Right lobe of liver (tissue), 6 donors: ENCODE measurements at regions not wholly inside any gene's neighbourhood (a gene's known extent, or its start where the extent isn't known, plus 50 kb on each side); places are given as distances from the start of the nearest gene placed in this dataset.
"Not testable (repeated sequence)": the region's sequence is repeated elsewhere in the genome, so short reads cannot be mapped to it uniquely, and the experiment has no call there.

Experiments used
- ATAC-seq, 4 donors: fragments of 200-7000 bp; cut with Tn5 transposase; one replicate each; pipeline ENCODE4 v1.9.1; 2020; ENCODE audit warnings: mild to moderate bottlenecking in 4 of 4, moderate library complexity in 4 of 4
- DNase-seq, 3 donors: peaks; one replicate each; pipeline ENCODE4 v3.0.0-alpha.2; 2020
- H3K27ac ChIP-seq, 3 donors: fragments of 200-600 bp; one replicate each; pipeline ENCODE4 v1.8.0; 2022
- H3K27me3 ChIP-seq, 2 donors: fragments of 200-600 bp; one replicate each; pipeline ENCODE4 v1.8.0; 2022
- H3K36me3 ChIP-seq, 4 donors: fragments of 200-600 bp; sonication (generic) in 1 of 4; one replicate each; pipeline versions ENCODE4 v1.5.1 to v1.8.0; 2017 to 2022; ENCODE audit warnings: control low read depth in 1 of 4
- H3K4me1 ChIP-seq, 4 donors: fragments of 200-600 bp; sonication (generic) in 1 of 4; one replicate each; pipeline versions ENCODE4 v1.5.1 to v1.8.0; 2017 to 2022; ENCODE audit warnings: control low read depth in 1 of 4
- H3K4me3 ChIP-seq, 3 donors: fragments of 200-600 bp; one replicate each; pipeline ENCODE4 v1.8.0; 2022
- H3K9me3 ChIP-seq, 4 donors: fragments of 200-600 bp; sonication (generic) in 1 of 4; one replicate each; pipeline versions ENCODE4 v1.5.1 to v1.8.0; 2017 to 2022; ENCODE audit warnings: control low read depth in 1 of 4
- POLR2A ChIP-seq: fragments of 450-650 bp; IDR thresholded peaks from one replicate; pipeline ENCODE4 v1.6.1; 2017; ENCODE audit warnings: antibody characterized with exemption, mild to moderate bottlenecking
- WGBS: methylation state at CpG from one replicate; pipeline ENCODE4 v1.1.6; 2018; ENCODE audit warnings: low coverage, low lambda C conversion rate; ENCODE audit not compliant: insufficient coverage; ENCODE audit errors: missing lambda C conversion rate; 5-methylcytosine and 5-hydroxymethylcytosine counted together
- intact Hi-C, 2 donors: fragments of 100-400 bp; cut with DNase I; formaldehyde crosslinking; loops; one replicate each; pipeline versions ENCODE4 v1.11.2 to v1.14.1; 2022
- TF ChIP-seq, protein P1 (sequence below), 4 donors: fragments of 200-600 bp in 3 of 4; fragments of 450-650 bp in 1 of 4; IDR thresholded peaks; one replicate each; pipeline versions ENCODE4 v1.5.1 to v1.8.0; 2016 to 2022; ENCODE audit warnings: antibody characterized with exemption in 4 of 4, mild to moderate bottlenecking in 2 of 4
- donor health status: DM: no; HTN: yes; CAD: no.
- donor health status: DM: no; HTN: no; CAD: no.
- donor health status: DM: no; HTN: no; CAD: no.
- donor health status: DM: no; HTN: yes; CAD: no.
- donor health status: DM: no; HTN: yes; CAD: no.

DNA sequence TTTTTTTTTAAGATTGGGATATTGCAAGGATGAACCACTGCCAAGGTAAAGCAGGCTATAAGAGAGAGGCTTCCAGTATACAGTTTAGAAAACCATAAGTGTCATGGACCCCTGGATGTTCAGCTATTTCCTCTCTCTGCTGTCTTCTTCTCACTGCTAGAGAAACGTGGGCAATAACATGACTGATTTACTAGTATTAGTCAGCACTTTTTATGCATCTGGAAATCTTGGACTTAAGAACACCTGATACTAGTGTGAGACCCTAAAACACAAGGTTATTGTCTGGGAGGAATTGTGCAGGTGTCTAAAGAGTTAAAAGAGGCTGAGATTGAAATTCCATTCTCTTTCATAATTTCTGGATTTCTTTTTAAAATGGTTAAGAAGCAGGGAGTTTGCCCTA lies 460.6 kb upstream of the MCTP2 start:
- intact Hi-C loops: no loop called here
- Histone ChIP-seq H3K27me3 (no peaks in the 10 kb centered on the region), H3K4me1 (no peaks in the 10 kb centered on the region), H3K27ac (no peak overlapping the region), H3K4me3 (no peak overlapping the region), H3K36me3 (no peaks in the 10 kb centered on the region), H3K9me3 (no peaks in the 10 kb centered on the region)
- TF ChIP-seq POLR2A: no peak
- TF ChIP-seq, protein P1, sequence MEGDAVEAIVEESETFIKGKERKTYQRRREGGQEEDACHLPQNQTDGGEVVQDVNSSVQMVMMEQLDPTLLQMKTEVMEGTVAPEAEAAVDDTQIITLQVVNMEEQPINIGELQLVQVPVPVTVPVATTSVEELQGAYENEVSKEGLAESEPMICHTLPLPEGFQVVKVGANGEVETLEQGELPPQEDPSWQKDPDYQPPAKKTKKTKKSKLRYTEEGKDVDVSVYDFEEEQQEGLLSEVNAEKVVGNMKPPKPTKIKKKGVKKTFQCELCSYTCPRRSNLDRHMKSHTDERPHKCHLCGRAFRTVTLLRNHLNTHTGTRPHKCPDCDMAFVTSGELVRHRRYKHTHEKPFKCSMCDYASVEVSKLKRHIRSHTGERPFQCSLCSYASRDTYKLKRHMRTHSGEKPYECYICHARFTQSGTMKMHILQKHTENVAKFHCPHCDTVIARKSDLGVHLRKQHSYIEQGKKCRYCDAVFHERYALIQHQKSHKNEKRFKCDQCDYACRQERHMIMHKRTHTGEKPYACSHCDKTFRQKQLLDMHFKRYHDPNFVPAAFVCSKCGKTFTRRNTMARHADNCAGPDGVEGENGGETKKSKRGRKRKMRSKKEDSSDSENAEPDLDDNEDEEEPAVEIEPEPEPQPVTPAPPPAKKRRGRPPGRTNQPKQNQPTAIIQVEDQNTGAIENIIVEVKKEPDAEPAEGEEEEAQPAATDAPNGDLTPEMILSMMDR (IDR thresholded peaks at IDR 0.05): no peak
- ATAC-seq (no peak), DNase-seq (no peak)
- WGBS: 27% methylated on average over 1 of the region's 1 CpG

DNA sequence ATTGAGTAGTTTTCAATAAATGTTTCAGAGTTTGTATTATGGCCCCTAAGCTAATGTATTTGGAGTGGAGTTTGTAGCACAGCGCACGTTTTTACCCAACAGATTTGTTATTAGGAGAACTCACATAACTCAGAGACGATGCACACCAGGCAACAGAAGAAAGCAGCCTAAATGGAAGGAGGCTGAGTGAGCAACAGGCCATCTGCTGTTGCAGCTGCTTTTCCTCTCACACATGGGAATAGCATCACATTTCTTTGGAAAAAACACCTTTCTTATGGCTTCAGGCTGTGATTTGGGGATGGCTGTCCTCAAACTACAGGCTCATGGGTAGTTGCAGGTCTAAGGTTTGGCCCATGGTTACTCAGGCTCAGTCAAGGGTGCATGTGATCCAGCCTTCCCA lies 469.3 kb upstream of the MCTP2 start:
- Histone ChIP-seq H3K4me1 (no peaks in the 10 kb centered on the region), H3K27ac (no peak overlapping the region), H3K36me3 (no peaks in the 10 kb centered on the region), H3K9me3 (no peaks in the 10 kb centered on the region), H3K4me3 (no peak overlapping the region), H3K27me3 (no peaks in the 10 kb centered on the region)
- intact Hi-C loops: no loop called here
- DNase-seq (no peak), ATAC-seq (no peak)
- TF ChIP-seq POLR2A: no peak
- TF ChIP-seq, protein P1 (IDR thresholded peaks at IDR 0.05): no peak
- 75% methylated on average over 3 of the region's 3 CpGs for WGBS

DNA sequence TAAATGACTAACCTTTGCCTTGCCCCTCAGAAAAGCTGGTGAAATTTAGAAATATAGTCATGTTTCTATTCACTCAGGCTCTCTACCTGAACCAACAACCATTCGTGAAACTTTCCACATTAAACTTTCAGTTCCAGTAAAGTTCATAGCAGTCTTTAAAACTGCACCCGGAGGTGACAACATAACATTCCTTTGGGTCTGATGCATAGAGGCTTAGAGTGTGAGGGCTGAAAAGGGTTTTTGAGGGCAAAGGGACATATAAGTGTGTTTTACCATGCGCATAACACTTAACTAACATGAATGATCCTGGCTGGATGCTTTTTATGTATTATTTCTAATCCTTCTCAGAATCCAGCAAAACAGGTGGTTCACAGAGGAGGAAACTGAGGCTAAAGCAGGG lies 471.7 kb upstream of the MCTP2 start:
- TF ChIP-seq, protein P1 (IDR thresholded peaks at IDR 0.05): no peak
- no peak for TF ChIP-seq POLR2A
- no peaks in the 10 kb centered on the region for H3K4me1 ChIP-seq
- no peaks in the 10 kb centered on the region for H3K9me3 ChIP-seq
- DNase-seq (no peak), ATAC-seq (no peak)
- no peak overlapping the region for H3K27ac ChIP-seq
- no peak overlapping the region for H3K4me3 ChIP-seq
- intact Hi-C loops: no loop called here
- H3K27me3 ChIP-seq: no peaks in the 10 kb centered on the region
- 54% methylated on average over 3 of the region's 3 CpGs for WGBS
- H3K36me3 ChIP-seq: no peaks in the 10 kb centered on the region

DNA sequence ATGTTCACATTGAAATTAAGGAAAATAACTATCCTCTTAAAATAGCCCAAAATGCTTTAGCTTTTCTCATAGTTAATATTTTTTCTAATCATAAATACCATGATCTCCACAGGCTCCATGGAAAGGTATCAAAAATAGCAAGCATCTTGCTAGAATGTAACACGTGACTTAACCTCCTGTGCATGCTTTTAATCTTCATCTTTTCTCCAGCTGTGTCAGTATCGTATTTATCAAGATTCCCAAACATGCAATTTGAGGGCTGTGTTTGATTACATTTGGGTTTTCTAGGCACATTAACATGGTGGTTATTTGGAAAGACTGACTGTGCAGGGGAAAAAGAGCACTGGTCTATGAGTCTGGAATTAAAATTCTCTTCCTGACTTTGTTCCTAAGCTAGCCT lies 472.5 kb upstream of the MCTP2 start:
- ATAC-seq (no peak), DNase-seq (no peak)
- no peak for TF ChIP-seq POLR2A
- TF ChIP-seq, protein P1 (IDR thresholded peaks at IDR 0.05): no peak
- WGBS: 41% methylated on average over 2 of the region's 2 CpGs
- Histone ChIP-seq H3K27ac (no peak overlapping the region), H3K9me3 (no peaks in the 10 kb centered on the region), H3K4me1 (no peaks in the 10 kb centered on the region), H3K4me3 (no peak overlapping the region), H3K36me3 (no peaks in the 10 kb centered on the region), H3K27me3 (no peaks in the 10 kb centered on the region)
- intact Hi-C loops: no loop called here

DNA sequence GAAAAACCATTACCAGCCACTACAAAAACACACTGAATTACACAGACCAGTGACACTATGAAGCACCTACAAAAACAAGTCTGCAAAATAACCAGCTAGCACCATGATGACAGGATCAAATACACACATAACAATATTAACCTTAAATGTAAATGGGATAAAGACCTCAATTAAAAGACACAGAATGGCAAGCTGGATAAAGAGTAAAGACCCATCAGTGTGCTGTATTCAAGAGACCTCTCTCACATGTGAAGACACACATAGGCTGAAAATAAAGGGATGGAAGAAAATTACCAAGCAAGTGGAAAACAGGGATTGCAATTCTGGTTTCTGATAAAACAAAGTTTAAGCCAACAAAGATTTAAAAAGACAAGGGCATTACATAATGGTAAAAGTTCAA lies 482.7 kb upstream of the MCTP2 start:
- H3K9me3 ChIP-seq: no peaks in the 10 kb centered on the region
- H3K27me3 ChIP-seq: no peaks in the 10 kb centered on the region
- no peaks in the 10 kb centered on the region for H3K4me1 ChIP-seq
- TF ChIP-seq POLR2A: no peak
- TF ChIP-seq, protein P1 (IDR thresholded peaks at IDR 0.05): no peak
- H3K27ac ChIP-seq: no peak overlapping the region
- ATAC-seq (no peak), DNase-seq (no peak)
- intact Hi-C loops: no loop called here
- no peak overlapping the region for H3K4me3 ChIP-seq
- H3K36me3 ChIP-seq: no peaks in the 10 kb centered on the region

DNA sequence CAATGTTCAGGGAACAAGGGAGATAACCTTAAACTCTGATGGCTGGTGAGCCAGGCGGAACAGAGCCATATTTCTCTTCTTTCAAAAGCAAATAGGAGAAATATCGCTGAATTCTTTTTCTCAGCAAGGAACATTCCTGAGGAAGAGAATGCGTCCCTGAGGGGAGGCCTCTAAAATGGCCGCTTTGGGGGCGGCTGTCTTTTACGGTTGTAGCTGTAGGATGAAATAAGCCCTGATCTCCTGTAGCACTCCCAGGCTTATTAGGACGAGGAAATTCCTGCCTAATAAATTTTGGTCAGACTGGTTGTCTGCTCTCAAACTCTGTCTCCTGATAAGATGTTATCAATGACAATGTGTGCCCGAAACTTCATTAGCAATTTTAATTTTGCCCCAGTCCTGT lies 496.4 kb upstream of the MCTP2 start:
- H3K9me3 ChIP-seq, DNase-seq, intact Hi-C loops, H3K4me3 ChIP-seq, H3K36me3 ChIP-seq, H3K4me1 ChIP-seq, ATAC-seq, H3K27me3 ChIP-seq, H3K27ac ChIP-seq: not testable (repeated sequence)
- 78% methylated on average over 8 of the region's 8 CpGs for WGBS
